ENCODE measurements at regions not wholly inside any gene's neighbourhood (a gene's known extent, or its start where the extent isn't known, plus 50 kb on each side); places are given as distances from the start of the nearest gene placed in this dataset.

- intact Hi-C loops (cut with micrococcal nuclease), result no loop called here
- Mint-ChIP-seq H3K9me3 (no peaks in the 10 kb centered on the region), H3K4me1 (peaks cover 4% of the 10 kb centered on the region), H3K4me3 (no peak overlapping the region), H3K36me3 (ENCODE audit: low read depth) (no peaks in the 10 kb centered on the region), H3K27me3 (peaks cover 18% of the 10 kb centered on the region), H3K27ac (no peak overlapping the region)
- no peak for DNase-seq
Measured at GRCh38 chr10:8449909-8450308, 395.4 kb downstream of the GATA3 start.

- peak overlapping the region; percentile 29 for H3K27ac Mint-ChIP-seq
- H3K9me3 Mint-ChIP-seq, result peaks cover 5% of the 10 kb centered on the region
- peaks cover 20% of the 10 kb centered on the region for H3K27me3 Mint-ChIP-seq
- no peak overlapping the region for H3K4me3 Mint-ChIP-seq
- intact Hi-C loops (cut with micrococcal nuclease), result no loop called here
- no peaks in the 10 kb centered on the region for H3K36me3 Mint-ChIP-seq (ENCODE audit: low read depth)
- peaks cover 4% of the 10 kb centered on the region for H3K4me1 Mint-ChIP-seq
- no peak for DNase-seq
Measured at GRCh38 chr10:8453587-8453986, 399.1 kb downstream of the GATA3 start.

- H3K27me3 Mint-ChIP-seq, result peaks cover 22% of the 10 kb centered on the region
- intact Hi-C loops (cut with micrococcal nuclease), result no loop called here
- no peaks in the 10 kb centered on the region for H3K36me3 Mint-ChIP-seq (ENCODE audit: low read depth)
- peaks cover 5% of the 10 kb centered on the region for H3K9me3 Mint-ChIP-seq
- no peak overlapping the region for H3K4me3 Mint-ChIP-seq
- H3K4me1 Mint-ChIP-seq, result peaks cover 4% of the 10 kb centered on the region
- no peak for DNase-seq
- no peak overlapping the region for H3K27ac Mint-ChIP-seq
Measured at GRCh38 chr10:8454357-8454756, 399.9 kb downstream of the GATA3 start.

GRCh38 chr10:8455181-8455580 is 400.7 kb downstream of the GATA3 start:
- no peak overlapping the region for H3K4me3 Mint-ChIP-seq
- no peak for DNase-seq
- peaks cover 5% of the 10 kb centered on the region for H3K9me3 Mint-ChIP-seq
- H3K27me3 Mint-ChIP-seq, result peaks cover 19% of the 10 kb centered on the region
- no peak overlapping the region for H3K27ac Mint-ChIP-seq
- intact Hi-C loops (cut with micrococcal nuclease), result no loop called here
- no peaks in the 10 kb centered on the region for H3K36me3 Mint-ChIP-seq (ENCODE audit: low read depth)
- H3K4me1 Mint-ChIP-seq, result peaks cover 4% of the 10 kb centered on the region

GRCh38 chr10:8456386-8456785 is 401.9 kb downstream of the GATA3 start:
- no peak overlapping the region for H3K4me3 Mint-ChIP-seq
- peaks cover 6% of the 10 kb centered on the region for H3K4me1 Mint-ChIP-seq
- intact Hi-C loops (cut with micrococcal nuclease), result no loop called here
- peaks cover 10% of the 10 kb centered on the region for H3K9me3 Mint-ChIP-seq
- peaks cover 15% of the 10 kb centered on the region for H3K27me3 Mint-ChIP-seq
- DNase-seq, result no peak
- no peak overlapping the region for H3K27ac Mint-ChIP-seq
- no peaks in the 10 kb centered on the region for H3K36me3 Mint-ChIP-seq (ENCODE audit: low read depth)

- H3K36me3 Mint-ChIP-seq (ENCODE audit: low read depth), result no peaks in the 10 kb centered on the region
- no peak overlapping the region for H3K27ac Mint-ChIP-seq
- peaks cover 24% of the 10 kb centered on the region for H3K27me3 Mint-ChIP-seq
- intact Hi-C loops (cut with micrococcal nuclease), result no loop called here
- no peak overlapping the region for H3K4me3 Mint-ChIP-seq
- H3K9me3 Mint-ChIP-seq, result peaks cover 10% of the 10 kb centered on the region
- no peak for DNase-seq
- H3K4me1 Mint-ChIP-seq, result peaks cover 5% of the 10 kb centered on the region
Measured at GRCh38 chr10:8460626-8461025, 406.1 kb downstream of the GATA3 start.

GRCh38 chr10:8462565-8462964 is 408.1 kb downstream of the GATA3 start:
- H3K4me1 Mint-ChIP-seq, result peaks cover 5% of the 10 kb centered on the region
- no peaks in the 10 kb centered on the region for H3K36me3 Mint-ChIP-seq (ENCODE audit: low read depth)
- intact Hi-C loops (cut with micrococcal nuclease), result no loop called here

GRCh38 chr10:8463853-8464252 is 409.4 kb downstream of the GATA3 start:
- H3K4me1 Mint-ChIP-seq, result peaks cover 5% of the 10 kb centered on the region
- no peak overlapping the region for H3K27ac Mint-ChIP-seq
- no peak for DNase-seq
- intact Hi-C loops (cut with micrococcal nuclease), result no loop called here
- no peaks in the 10 kb centered on the region for H3K36me3 Mint-ChIP-seq (ENCODE audit: low read depth)
- H3K4me3 Mint-ChIP-seq, result no peak overlapping the region
- H3K27me3 Mint-ChIP-seq, result peaks cover 34% of the 10 kb centered on the region
- peaks cover 5% of the 10 kb centered on the region for H3K9me3 Mint-ChIP-seq

More at GRCh38 chr10:8462565-8462964, 408.1 kb downstream of the GATA3 start:
- H3K4me3 Mint-ChIP-seq, result no peak overlapping the region
- no peak for DNase-seq
- H3K9me3 Mint-ChIP-seq, result peaks cover 9% of the 10 kb centered on the region
- peaks cover 35% of the 10 kb centered on the region for H3K27me3 Mint-ChIP-seq
- no peak overlapping the region for H3K27ac Mint-ChIP-seq

- no peak for DNase-seq
- intact Hi-C loops (cut with micrococcal nuclease), result no loop called here
- peaks cover 27% of the 10 kb centered on the region for H3K27me3 Mint-ChIP-seq
- H3K4me1 Mint-ChIP-seq, result peaks cover 3% of the 10 kb centered on the region
- no peak overlapping the region for H3K27ac Mint-ChIP-seq
- no peak overlapping the region for H3K4me3 Mint-ChIP-seq
- peaks cover 3% of the 10 kb centered on the region for H3K9me3 Mint-ChIP-seq
- H3K36me3 Mint-ChIP-seq (ENCODE audit: low read depth), result peaks cover 2% of the 10 kb centered on the region
Measured at GRCh38 chr10:8468477-8468876, 414.0 kb downstream of the GATA3 start.

GRCh38 chr10:8473205-8473604 is 418.7 kb downstream of the GATA3 start:
- no peak overlapping the region for H3K4me3 Mint-ChIP-seq
- intact Hi-C loops (cut with micrococcal nuclease), result loop anchor here (2.0 to 5.0 kb wide), 4 partner anchors 111 to 420 kb away; no protein-coding TSS in a partner anchor
- peaks cover 2% of the 10 kb centered on the region for H3K36me3 Mint-ChIP-seq (ENCODE audit: low read depth)
- peaks cover 9% of the 10 kb centered on the region for H3K9me3 Mint-ChIP-seq
- no peak overlapping the region for H3K27ac Mint-ChIP-seq
- DNase-seq, result peak; percentile 75
- H3K27me3 Mint-ChIP-seq, result peaks cover 30% of the 10 kb centered on the region
- H3K4me1 Mint-ChIP-seq, result peaks cover 3% of the 10 kb centered on the region

- Mint-ChIP-seq H3K36me3 (ENCODE audit: low read depth) (no peaks in the 10 kb centered on the region), H3K4me1 (peaks cover under 1% of the 10 kb centered on the region), H3K9me3 (peaks cover 11% of the 10 kb centered on the region), H3K4me3 (no peak overlapping the region), H3K27ac (no peak overlapping the region), H3K27me3 (peaks cover 42% of the 10 kb centered on the region)
- DNase-seq, result no peak
- intact Hi-C loops (cut with micrococcal nuclease), result no loop called here
Measured at GRCh38 chr10:8477300-8477699, 422.8 kb downstream of the GATA3 start.

GRCh38 chr10:8481718-8482504 is 427.4 kb downstream of the GATA3 start:
- Mint-ChIP-seq H3K36me3 (ENCODE audit: low read depth) (no peaks in the 10 kb centered on the region), H3K4me1 (peaks cover 4% of the 10 kb centered on the region), H3K27ac (no peak overlapping the region), H3K27me3 (peaks cover 39% of the 10 kb centered on the region), H3K9me3 (peaks cover 10% of the 10 kb centered on the region), H3K4me3 (no peak overlapping the region)
- intact Hi-C loops (cut with micrococcal nuclease), result no loop called here
- no peak for DNase-seq

GRCh38 chr10:8485032-8485431 is 430.5 kb downstream of the GATA3 start:
- no peaks in the 10 kb centered on the region for H3K9me3 Mint-ChIP-seq
- DNase-seq, result no peak
- H3K4me3 Mint-ChIP-seq, result no peak overlapping the region
- H3K4me1 Mint-ChIP-seq, result peaks cover 4% of the 10 kb centered on the region
- peaks cover 32% of the 10 kb centered on the region for H3K27me3 Mint-ChIP-seq
- intact Hi-C loops (cut with micrococcal nuclease), result no loop called here
- H3K27ac Mint-ChIP-seq, result no peak overlapping the region
- no peaks in the 10 kb centered on the region for H3K36me3 Mint-ChIP-seq (ENCODE audit: low read depth)

- Mint-ChIP-seq H3K4me3 (no peak overlapping the region), H3K9me3 (no peaks in the 10 kb centered on the region), H3K4me1 (peaks cover 4% of the 10 kb centered on the region), H3K27ac (no peak overlapping the region), H3K36me3 (ENCODE audit: low read depth) (no peaks in the 10 kb centered on the region), H3K27me3 (peaks cover 21% of the 10 kb centered on the region)
- intact Hi-C loops (cut with micrococcal nuclease), result no loop called here
- peak; percentile 49 for DNase-seq
Measured at GRCh38 chr10:8487346-8487745, 432.9 kb downstream of the GATA3 start.

- no peak for DNase-seq
- no peaks in the 10 kb centered on the region for H3K4me1 Mint-ChIP-seq
- intact Hi-C loops (cut with micrococcal nuclease), result no loop called here
- no peaks in the 10 kb centered on the region for H3K36me3 Mint-ChIP-seq (ENCODE audit: low read depth)
- H3K27ac Mint-ChIP-seq, result no peak overlapping the region
- no peaks in the 10 kb centered on the region for H3K9me3 Mint-ChIP-seq
- H3K27me3 Mint-ChIP-seq, result peaks cover 17% of the 10 kb centered on the region
- no peak overlapping the region for H3K4me3 Mint-ChIP-seq
Measured at GRCh38 chr10:8489232-8489631, 434.7 kb downstream of the GATA3 start.

Data from activated CD4-positive, alpha-beta T cell treated with anti-CD3 and anti-CD28 coated beads, Interleukin-2, amount 10 ng/mL, durations not matched to agents 24 days and 14 days (primary cell).